Activated CD4-positive, alpha-beta T cell treated with anti-CD3 and anti-CD28 coated beads, Interleukin-2, amount 10 ng/mL, durations not matched to agents 24 days and 14 days (primary cell): ENCODE measurements at regions not wholly inside any gene's neighbourhood (a gene's known extent, or its start where the extent isn't known, plus 50 kb on each side); places are given as distances from the start of the nearest gene placed in this dataset.
A peak's percentile ranks its signal among the peaks of the same experiment; 100 is the strongest.
"Not testable (repeated sequence)": the region's sequence is repeated elsewhere in the genome, so short reads cannot be mapped to it uniquely, and the experiment has no call there.

Experiments
- DNase-seq: peaks from one replicate; pipeline ENCODE4 v3.0.0; 2022
- H3K27ac Mint-ChIP-seq: one replicate; pipeline ENCODE4 v1.8.0; 2022; ENCODE audit warnings: mild to moderate bottlenecking, mixed read lengths
- H3K27me3 Mint-ChIP-seq: one replicate; pipeline ENCODE4 v1.8.0; 2022; ENCODE audit warnings: mixed read lengths
- H3K36me3 Mint-ChIP-seq: one replicate; pipeline ENCODE4 v1.8.0; 2022; ENCODE audit warnings: low read depth, mild to moderate bottlenecking, mixed read lengths
- H3K4me1 Mint-ChIP-seq: one replicate; pipeline ENCODE4 v1.8.0; 2021; ENCODE audit warnings: mixed read lengths
- H3K4me3 Mint-ChIP-seq: one replicate; pipeline ENCODE4 v1.8.0; 2022; ENCODE audit warnings: mild to moderate bottlenecking, moderate library complexity, mixed read lengths
- H3K9me3 Mint-ChIP-seq: one replicate; pipeline ENCODE4 v1.8.0; 2021; ENCODE audit warnings: mixed read lengths
- intact Hi-C: fragments of 100-400 bp; cut with micrococcal nuclease; formaldehyde crosslinking; loops from one replicate; pipeline ENCODE4 v1.15.1; 2023

DNA sequence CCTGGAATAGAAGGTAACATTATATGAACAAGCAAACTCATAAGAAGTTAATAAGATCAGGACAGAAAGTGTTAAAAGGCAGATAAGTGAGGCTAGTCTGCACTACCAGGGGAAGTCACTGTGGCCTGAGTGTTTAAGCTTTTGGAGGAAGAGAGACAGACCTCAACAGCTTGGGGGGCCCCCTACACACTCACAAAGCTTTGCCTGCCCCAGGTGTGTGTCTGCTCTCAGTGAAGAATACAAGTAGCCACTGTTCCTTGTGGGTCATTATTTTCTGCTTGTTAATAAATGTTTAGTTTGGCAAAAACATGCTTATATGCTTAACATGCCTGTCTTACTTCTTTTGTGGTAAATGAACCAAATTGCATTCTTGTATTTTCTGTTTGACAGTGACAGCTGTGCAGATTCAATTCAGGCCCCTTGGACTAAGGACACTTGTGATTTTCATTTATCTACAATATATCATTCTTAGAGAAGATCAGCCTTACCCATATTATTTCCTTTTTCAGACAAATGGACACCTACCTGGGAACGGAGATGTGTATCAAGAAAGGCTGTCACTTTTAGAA lies 50.7 kb upstream of the C12orf71 start:
- H3K27ac Mint-ChIP-seq = no peak overlapping the region
- H3K27me3 Mint-ChIP-seq = peaks cover 9% of the 10 kb centered on the region
- no peak for DNase-seq
- H3K4me1 Mint-ChIP-seq = peaks cover 2% of the 10 kb centered on the region
- no peak overlapping the region for H3K4me3 Mint-ChIP-seq
- no peaks in the 10 kb centered on the region for H3K36me3 Mint-ChIP-seq
- intact Hi-C loops = no loop called here
- H3K9me3 Mint-ChIP-seq = peaks cover 7% of the 10 kb centered on the region

DNA sequence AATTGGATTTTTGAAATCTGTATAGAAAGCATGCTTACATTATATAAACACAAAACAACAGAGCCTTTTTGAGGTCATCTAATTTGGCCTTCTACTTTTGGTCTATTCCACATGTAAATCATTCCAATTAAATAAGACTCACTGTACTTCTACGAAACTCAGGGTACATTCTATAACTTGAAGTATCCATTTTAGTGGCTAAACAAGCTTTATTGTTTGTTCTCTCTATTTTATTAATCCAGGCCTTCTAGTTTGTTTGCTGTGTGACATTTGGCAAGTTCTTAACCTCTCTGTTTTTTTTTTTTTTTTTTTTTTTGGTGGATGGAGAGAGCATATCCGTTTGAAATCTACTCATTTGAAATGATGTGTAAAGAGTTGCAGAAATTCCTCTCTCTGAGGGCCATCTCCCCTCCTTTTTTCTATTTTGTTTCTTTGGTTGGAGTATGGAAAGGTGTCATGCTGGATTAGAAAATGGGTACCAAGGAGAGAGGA lies 58.1 kb upstream of the C12orf71 start:
- no peak overlapping the region for H3K4me3 Mint-ChIP-seq
- H3K36me3 Mint-ChIP-seq = no peaks in the 10 kb centered on the region
- no peak for DNase-seq
- peaks cover 3% of the 10 kb centered on the region for H3K9me3 Mint-ChIP-seq
- no peak overlapping the region for H3K27ac Mint-ChIP-seq
- peaks cover 2% of the 10 kb centered on the region for H3K27me3 Mint-ChIP-seq
- intact Hi-C loops = loop anchor here (5.0 kb wide), 1 partner anchor 103 kb away; no protein-coding TSS in a partner anchor
- peaks cover 17% of the 10 kb centered on the region for H3K4me1 Mint-ChIP-seq

DNA sequence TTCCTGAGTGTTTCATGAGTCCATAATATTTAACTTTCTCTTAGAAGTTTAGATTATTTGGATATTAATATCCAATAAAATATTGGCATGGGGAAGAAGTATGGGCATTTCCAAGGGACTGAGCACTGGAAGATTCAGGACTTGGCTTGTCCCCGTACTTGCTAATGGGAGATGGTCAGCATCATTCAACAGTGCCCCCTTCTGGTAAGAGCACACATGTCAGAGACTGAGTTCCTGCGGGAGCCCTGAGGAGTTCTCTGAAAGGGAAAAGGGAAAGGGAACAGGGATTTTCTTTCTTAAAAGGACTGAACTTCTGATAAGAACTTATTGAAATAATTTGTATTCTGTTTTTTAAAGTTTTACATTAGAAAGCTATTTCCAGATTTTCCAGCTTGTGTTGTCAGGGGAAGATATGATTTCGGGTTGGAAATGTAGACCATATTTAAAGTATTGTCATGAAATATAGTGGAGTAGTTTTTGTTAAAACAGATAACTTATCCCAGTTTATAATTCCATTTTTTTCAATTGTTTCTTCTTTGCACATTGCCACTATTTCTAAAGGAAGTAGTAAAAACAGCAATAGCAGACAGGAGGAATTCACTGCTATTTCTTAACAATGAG lies 59.8 kb upstream of the C12orf71 start:
- DNase-seq = peak; percentile 81
- Mint-ChIP-seq H3K36me3 (no peaks in the 10 kb centered on the region), H3K27me3 (peaks cover 2% of the 10 kb centered on the region), H3K9me3 (peaks cover 3% of the 10 kb centered on the region), H3K4me3 (no peak overlapping the region), H3K4me1 (peaks cover 17% of the 10 kb centered on the region), H3K27ac (peak overlapping the region; percentile 1)
- intact Hi-C loops = loop anchor here (1.0 to 5.0 kb wide), 4 partner anchors 37 to 163 kb away; no protein-coding TSS in a partner anchor

DNA sequence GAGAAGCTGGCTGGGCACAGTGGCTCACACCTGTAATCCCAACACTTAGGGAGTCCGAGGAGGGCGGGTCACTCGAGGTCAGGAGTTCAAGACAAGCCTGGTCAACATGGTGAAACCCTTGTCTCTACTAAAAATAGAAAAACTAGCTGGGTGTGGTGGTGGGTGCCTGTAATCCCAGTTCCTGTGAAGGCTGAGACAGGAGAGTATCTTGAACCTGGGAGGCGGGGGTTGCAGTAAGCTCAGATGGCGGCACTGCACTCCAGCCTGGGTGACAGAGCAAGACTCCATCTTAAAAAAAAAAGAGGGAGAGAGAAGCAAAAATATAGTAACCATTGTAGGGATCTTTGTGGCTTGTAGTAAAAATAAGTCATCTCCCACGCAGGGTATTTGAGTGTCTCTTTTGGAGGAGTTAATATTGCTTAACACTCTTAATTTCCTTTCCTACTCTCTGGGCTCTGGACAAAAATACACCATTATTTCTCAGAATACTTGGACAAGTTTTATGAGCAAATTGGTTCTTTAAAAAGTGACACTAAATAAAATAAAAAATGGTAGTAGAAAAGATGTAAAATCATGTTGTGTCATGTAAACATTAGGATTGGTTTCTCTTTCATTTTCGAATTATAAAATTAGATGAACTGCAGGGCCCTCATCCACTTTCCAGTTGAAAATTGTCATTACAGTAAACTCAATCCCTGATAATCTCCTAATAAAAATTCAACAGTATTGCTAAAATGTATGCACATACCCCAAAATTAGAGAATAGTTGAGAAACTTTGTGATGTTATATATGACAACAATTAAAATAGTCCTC lies 61.1 kb upstream of the C12orf71 start:
- DNase-seq = no peak
- no peaks in the 10 kb centered on the region for H3K36me3 Mint-ChIP-seq
- peaks cover 20% of the 10 kb centered on the region for H3K4me1 Mint-ChIP-seq
- H3K9me3 Mint-ChIP-seq = no peaks in the 10 kb centered on the region
- H3K27ac Mint-ChIP-seq = peak overlapping the region; percentile 88
- peaks cover 2% of the 10 kb centered on the region for H3K27me3 Mint-ChIP-seq
- intact Hi-C loops = loop anchor here (2.0 to 5.0 kb wide), 2 partner anchors 35 to 106 kb away; no protein-coding TSS in a partner anchor
- peak overlapping the region; percentile 78 for H3K4me3 Mint-ChIP-seq

DNA sequence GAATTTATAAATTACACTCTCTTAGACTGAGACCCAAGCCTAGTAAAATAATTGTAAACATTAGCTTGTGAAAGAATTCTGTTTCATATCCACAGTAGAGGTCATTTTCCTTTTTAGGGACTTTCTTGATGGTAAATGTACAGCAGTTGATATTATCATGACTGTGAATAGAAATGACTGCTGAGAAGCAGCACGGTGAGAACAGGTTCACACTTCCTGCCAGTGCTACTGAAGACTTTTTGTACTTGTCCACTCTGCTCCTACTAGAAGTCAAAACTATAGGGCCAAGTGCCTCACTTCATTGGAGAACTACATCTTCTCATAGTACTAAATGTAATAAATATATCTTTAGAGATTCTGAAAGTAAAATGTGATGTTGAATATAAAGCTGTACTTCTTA lies 63.3 kb upstream of the C12orf71 start:
- intact Hi-C loops, H3K9me3 Mint-ChIP-seq, H3K4me3 Mint-ChIP-seq: not testable (repeated sequence)

DNA sequence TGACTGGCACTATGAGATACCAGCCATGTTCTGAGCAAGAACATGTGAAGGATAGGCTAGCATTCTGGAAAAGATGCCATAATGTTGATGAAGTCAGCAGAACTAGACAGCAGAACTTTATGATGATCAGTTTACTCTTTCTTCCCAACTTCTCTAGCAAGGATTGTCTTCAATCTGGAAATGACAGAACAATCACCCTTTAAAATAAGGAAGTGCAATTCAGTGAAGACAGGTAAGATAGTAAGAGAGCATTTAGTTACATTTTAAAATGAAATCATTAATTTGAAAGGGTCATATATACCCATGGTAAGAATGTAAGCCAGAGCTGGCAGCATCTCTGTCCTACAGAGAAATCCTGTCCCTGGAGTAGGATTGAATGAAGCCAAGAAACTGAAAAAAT lies 66.0 kb upstream of the C12orf71 start:
- no peak overlapping the region for H3K4me3 Mint-ChIP-seq
- no peak for DNase-seq
- H3K27me3 Mint-ChIP-seq = no peaks in the 10 kb centered on the region
- no peaks in the 10 kb centered on the region for H3K36me3 Mint-ChIP-seq
- intact Hi-C loops = no loop called here
- no peaks in the 10 kb centered on the region for H3K9me3 Mint-ChIP-seq
- no peak overlapping the region for H3K27ac Mint-ChIP-seq
- peaks cover 32% of the 10 kb centered on the region for H3K4me1 Mint-ChIP-seq

More for the DNA sequence above, 63.3 kb upstream of the C12orf71 start:
- DNase-seq, H3K27me3 Mint-ChIP-seq, H3K36me3 Mint-ChIP-seq, H3K27ac Mint-ChIP-seq: not testable (repeated sequence)
- peaks cover 29% of the 10 kb centered on the region for H3K4me1 Mint-ChIP-seq

DNA sequence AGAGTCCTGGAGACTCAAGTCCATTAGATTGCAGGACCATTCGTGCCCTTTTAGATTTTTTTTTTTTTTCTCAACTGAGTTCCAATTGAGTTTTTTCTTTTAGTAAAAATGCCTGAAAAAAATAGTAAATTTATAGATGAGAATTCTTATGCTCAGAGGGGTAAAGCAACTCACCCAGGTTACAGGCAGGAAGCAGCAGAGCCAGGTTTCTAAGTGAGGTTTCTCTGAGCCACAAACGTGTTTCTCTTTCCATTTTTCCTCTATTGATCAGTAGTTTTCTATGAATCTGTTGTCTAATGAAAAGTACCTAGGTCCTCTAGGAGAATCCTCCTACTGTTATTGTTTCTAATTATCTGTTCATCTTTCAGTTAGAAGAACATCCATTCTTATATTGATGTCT lies 66.4 kb upstream of the C12orf71 start:
- no peak overlapping the region for H3K27ac Mint-ChIP-seq
- DNase-seq = peak; percentile 67
- H3K27me3 Mint-ChIP-seq = peaks cover 2% of the 10 kb centered on the region
- peaks cover 30% of the 10 kb centered on the region for H3K4me1 Mint-ChIP-seq
- no peaks in the 10 kb centered on the region for H3K9me3 Mint-ChIP-seq
- H3K36me3 Mint-ChIP-seq = no peaks in the 10 kb centered on the region
- no peak overlapping the region for H3K4me3 Mint-ChIP-seq
- intact Hi-C loops = no loop called here

DNA sequence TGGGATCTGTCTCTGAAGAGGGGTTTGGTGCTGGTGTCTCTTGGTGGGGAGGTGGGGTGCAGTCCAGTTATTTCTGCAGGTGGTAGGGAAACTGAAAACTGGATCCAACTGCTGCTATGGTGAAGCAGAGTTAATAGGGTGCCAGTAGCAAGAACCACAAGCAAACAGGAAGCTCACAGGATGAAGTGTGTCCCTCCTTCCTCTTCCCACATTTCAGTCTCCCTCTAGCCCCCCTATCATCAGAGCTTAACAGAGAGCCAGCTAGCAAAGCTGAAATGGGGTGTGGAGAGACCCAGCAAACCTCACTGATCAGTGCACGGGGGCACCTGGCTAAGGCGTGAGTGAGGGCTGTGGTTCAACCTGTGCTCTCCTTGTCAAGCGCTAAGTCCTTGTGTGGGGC lies 69.1 kb upstream of the C12orf71 start:
- intact Hi-C loops = no loop called here
- Mint-ChIP-seq H3K4me1 (peaks cover 21% of the 10 kb centered on the region), H3K27ac (no peak overlapping the region), H3K9me3 (no peaks in the 10 kb centered on the region), H3K4me3 (no peak overlapping the region), H3K36me3 (no peaks in the 10 kb centered on the region), H3K27me3 (peaks cover 11% of the 10 kb centered on the region)
- no peak for DNase-seq

DNA sequence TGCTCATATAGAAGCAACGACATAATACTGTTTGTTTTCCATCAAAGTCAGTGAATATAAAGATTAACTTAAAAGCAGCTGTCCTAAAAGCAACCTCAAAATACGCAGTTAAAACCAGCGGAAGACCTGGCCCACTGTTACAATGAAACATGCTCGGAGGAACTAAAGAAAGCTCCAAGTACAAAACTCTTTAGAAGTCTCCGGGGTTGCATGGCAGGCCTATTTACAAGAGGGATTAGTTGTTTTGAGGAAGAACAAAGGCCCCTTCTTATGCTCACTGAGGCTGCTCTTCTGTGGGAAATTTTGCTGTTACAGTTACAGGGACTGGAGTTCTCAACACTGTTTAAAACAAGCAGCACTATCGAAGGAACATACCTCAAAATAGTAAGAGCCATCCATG lies 75.9 kb upstream of the C12orf71 start:
- intact Hi-C loops = no loop called here
- H3K9me3 Mint-ChIP-seq = peaks cover 4% of the 10 kb centered on the region
- H3K27ac Mint-ChIP-seq = no peak overlapping the region
- H3K4me3 Mint-ChIP-seq = no peak overlapping the region
- no peaks in the 10 kb centered on the region for H3K4me1 Mint-ChIP-seq
- H3K36me3 Mint-ChIP-seq = no peaks in the 10 kb centered on the region
- DNase-seq = no peak
- H3K27me3 Mint-ChIP-seq = peaks cover 11% of the 10 kb centered on the region

DNA sequence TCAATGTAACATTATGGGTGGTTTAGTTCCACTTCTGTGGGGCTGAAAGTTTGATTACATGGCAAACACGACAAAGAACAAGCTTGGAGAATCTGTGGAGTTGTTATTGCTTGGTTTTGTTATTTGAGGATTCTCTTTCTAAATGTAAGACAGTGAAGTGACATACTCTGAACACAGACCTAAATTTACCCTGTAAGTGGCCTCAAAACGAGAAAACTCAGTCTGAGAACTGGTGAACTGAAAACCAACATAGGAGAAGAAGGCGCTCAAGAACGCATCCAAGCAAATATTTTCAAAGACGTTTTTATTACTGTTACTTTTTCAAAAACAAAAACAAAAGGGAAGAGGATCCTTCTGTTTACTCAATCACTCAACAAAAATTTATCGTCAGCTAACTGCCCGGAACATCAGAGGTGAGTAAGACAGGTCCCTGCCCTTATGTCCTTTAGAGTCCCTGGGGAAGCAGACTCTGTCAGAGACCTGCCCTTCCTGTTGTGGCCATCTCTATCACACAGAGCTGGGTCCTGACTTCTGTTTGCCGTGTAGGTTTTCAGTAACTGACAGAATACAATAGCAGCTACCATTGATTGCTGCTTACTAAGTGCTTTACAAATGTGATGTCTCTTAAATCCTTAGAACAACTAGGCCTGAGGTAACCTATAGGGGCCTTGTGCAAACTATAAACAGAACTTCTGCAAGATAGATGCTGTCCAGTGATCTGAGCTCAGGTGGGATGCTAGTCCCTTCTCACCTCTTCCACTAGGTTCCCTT lies 79.3 kb upstream of the C12orf71 start:
- H3K9me3 Mint-ChIP-seq = peaks cover 13% of the 10 kb centered on the region
- DNase-seq = no peak
- no peaks in the 10 kb centered on the region for H3K27me3 Mint-ChIP-seq
- peaks cover 1% of the 10 kb centered on the region for H3K36me3 Mint-ChIP-seq
- peaks cover 5% of the 10 kb centered on the region for H3K4me1 Mint-ChIP-seq
- intact Hi-C loops = no loop called here
- no peak overlapping the region for H3K4me3 Mint-ChIP-seq
- H3K27ac Mint-ChIP-seq = no peak overlapping the region

DNA sequence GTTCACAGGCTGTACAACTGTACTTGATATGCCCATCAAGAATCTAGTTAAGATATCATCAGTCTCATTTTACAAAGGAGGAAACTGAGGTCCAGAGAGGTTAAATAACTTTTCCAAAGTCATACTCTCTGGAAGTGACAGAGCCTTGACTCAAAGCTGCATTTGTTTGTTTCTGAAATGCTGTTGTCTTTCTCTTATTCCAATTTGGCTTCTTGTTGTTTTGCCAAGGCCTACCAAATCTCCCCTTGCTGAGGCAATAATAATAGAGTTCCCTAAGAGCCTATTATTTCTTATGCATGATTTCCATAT lies 79.8 kb upstream of the C12orf71 start:
- Mint-ChIP-seq H3K4me1 (peaks cover 6% of the 10 kb centered on the region), H3K36me3 (peaks cover 1% of the 10 kb centered on the region), H3K27ac (no peak overlapping the region), H3K4me3 (no peak overlapping the region), H3K27me3 (no peaks in the 10 kb centered on the region), H3K9me3 (peaks cover 15% of the 10 kb centered on the region)
- DNase-seq = no peak
- intact Hi-C loops = no loop called here

DNA sequence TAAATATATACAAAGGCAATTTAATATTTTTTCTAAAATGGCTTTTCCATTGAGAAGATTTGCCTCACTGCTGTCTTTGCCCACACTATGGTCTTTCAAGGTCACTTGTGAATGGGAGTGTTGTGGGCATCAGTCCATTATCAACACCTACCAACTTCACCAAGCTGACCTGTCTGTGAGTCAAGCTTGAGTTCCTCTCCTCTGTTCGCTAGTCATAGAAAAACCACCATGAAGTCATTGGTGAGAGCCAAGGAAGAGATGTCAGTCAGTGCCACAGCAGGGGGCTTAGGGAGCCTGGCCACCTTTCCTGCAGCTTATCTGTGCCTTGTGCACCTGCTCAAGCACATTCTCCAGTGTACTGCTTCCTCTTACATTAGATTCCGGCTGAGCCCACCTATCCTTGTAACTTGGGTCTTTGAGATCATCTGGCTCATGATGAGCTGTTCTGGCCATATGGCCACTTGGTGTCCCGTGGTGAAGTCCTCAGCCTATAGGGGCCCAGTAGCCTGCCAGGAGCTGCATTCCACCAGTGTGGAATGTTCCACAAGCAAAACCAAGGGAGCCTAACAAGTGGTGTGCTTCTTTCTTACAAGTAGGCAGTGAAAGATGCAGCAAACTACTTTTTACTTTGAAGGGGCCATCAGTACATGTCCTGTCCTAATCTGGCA lies 80.8 kb upstream of the C12orf71 start:
- Mint-ChIP-seq H3K27ac (no peak overlapping the region), H3K4me3 (no peak overlapping the region), H3K36me3 (peaks cover 3% of the 10 kb centered on the region), H3K27me3 (peaks cover 1% of the 10 kb centered on the region), H3K4me1 (peaks cover 6% of the 10 kb centered on the region), H3K9me3 (peaks cover 23% of the 10 kb centered on the region)
- DNase-seq = no peak
- intact Hi-C loops = no loop called here

DNA sequence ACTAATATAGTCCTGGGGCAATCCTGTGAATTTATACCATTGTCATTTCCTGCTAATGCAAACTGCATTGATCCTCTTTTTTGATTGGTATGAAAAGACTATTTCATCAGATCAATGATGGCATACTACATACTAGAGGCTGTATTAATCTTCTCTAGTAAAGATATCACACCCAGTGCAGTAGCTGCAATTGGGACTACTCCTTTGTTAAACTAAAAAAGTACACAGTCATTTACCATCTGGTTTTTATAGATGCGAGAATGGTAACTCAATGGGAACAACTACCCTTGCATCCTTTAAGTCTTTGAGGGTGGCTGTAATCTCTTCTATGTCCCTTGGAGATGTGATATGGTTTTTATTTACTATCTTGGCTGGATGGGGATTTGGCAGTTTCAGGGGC lies 80.2 kb upstream of the STK38L start:
- peaks cover 23% of the 10 kb centered on the region for H3K9me3 Mint-ChIP-seq
- H3K27me3 Mint-ChIP-seq = peaks cover 5% of the 10 kb centered on the region
- peaks cover 3% of the 10 kb centered on the region for H3K36me3 Mint-ChIP-seq
- H3K4me1 Mint-ChIP-seq = peaks cover 6% of the 10 kb centered on the region
- H3K4me3 Mint-ChIP-seq = no peak overlapping the region
- intact Hi-C loops = no loop called here
- H3K27ac Mint-ChIP-seq = no peak overlapping the region
- DNase-seq = no peak
